ENCODE measurements at regions not wholly inside any gene's neighbourhood (a gene's known extent, or its start where the extent isn't known, plus 50 kb on each side); places are given as distances from the start of the nearest gene placed in this dataset.
"Not testable (repeated sequence)": the region's sequence is repeated elsewhere in the genome, so short reads cannot be mapped to it uniquely, and the experiment has no call there.

DNA sequence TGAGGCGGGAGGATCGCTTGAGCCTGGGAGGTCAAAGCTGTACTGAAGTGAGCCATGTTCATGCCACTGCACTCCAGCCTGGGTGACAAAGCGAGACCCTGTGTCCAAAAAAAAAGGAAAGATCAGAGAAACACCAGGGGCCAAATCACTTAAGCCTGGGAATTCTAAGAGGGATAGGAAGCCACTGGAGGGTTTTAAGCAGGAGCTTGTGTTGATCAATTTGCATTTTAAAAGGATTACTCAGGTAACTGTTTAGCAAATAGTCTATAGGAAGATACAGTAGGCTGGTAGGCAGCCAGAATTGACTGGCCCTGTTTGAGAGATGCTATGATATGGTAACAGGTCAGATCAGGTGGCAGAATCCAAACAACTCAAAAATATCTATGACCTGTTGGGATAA, 162.7 kb downstream of the SPTSSA start:
- DNase-seq = no peak

DNA sequence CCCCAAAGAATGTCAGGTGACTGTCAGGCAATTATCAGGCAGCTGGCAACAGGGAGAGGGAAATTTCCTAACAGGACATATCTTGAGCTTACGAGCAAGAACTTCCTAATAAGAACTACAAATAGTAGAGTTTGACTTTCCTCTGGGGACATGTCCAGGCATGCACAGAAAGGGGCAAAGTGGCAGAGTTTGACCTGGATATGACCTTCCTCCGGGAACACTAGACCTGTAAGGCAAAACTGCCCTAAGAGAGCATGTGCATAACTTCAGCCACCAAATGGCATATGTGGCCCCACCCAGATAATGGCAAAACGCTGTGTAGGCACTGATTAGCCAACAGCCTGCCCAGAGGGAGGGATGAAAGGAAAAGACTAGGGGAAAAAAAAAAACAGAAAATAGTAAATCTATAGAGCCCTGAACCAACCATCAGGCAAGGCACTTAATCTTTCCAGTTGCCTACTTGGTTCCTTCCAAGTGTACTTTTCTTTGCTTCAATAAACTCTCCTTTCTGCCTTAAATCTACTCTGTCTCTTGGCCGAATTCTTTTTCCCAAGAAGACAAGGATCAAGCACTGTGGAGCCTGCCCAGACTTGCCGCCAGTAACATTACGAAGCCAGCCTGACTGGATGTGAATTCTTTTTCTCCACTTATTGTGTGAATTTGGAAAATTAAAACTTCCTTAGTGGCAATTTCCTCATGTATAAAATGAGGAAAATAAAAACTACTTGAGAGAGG, 164.1 kb downstream of the SPTSSA start:
- DNase-seq = no peak

DNA sequence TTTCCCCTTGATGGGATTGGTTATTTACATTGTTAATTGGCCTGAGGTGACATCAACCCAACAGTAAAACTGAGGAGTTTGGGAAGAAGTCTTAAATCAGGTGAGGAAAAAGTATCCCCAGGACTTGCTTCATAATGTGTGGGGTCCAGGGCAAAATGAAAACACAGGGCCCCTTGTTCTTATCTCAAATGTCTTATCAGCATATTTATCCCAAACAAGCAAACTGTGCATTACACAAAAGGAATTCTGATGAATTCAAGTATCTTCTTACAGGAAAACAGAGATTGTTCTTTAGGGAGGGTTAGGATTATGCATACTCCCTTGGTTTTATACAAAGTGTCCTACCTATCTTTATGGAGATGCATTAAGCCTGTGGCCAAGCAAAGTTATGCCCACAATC, 178.4 kb downstream of the SPTSSA start:
- DNase-seq = no peak

DNA sequence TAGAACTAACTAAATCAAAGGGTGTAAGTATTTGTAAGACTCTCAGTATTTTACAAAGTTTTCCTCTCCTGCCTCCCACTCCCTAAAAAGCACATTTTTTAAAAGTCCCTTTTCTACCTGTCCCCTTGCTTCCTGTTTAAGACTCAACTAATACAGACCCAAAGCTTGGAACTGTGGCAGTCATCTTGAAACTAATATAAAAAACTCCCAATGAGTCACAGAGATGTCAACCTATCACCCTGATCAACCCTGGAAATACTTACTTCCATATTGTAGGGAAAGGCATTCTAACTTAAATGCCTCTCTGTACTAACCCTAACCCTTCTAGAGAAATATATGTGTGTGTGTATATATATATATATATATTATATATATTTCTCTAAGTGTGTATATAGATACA, 184.8 kb downstream of the SPTSSA start:
- no peak for DNase-seq

DNA sequence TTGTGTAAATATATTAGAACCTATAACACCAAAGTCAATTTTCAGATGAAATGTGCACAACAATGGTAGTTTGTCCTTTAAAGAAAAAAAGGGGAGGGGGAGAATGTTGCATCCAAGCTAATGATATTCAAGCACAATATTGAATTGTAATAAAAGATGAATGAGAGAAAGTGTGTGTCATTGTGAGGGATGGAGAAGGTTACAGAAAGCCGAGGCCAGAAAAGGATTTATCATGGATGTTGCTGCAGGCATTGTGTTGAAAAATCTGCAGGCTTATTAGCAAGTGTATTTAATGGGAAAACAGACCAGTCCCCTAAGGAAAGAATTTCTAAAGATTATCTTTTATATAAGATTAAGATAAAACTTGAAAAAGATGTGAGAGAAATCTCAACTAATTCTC, 186.5 kb downstream of the SPTSSA start:
- no peak for DNase-seq

DNA sequence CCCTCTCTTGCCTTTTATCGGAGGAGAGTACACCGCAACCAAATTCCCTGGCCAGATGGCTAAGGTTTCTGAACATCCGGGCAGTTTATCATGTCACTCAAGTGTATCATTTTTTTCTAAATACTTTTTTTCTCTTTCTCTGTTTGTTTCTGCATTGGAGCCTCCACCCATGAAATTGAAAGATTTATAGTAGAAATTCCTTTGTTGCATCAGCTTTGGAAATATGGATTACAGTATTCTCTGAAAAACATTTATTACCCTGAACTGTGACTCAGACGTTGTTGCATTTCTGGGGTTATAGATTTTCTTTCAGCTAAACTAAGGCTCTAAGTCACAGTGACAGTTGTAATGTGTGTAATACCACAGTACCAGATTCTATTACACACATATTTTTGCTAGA, 187.0 kb downstream of the SPTSSA start:
- DNase-seq = no peak

DNA sequence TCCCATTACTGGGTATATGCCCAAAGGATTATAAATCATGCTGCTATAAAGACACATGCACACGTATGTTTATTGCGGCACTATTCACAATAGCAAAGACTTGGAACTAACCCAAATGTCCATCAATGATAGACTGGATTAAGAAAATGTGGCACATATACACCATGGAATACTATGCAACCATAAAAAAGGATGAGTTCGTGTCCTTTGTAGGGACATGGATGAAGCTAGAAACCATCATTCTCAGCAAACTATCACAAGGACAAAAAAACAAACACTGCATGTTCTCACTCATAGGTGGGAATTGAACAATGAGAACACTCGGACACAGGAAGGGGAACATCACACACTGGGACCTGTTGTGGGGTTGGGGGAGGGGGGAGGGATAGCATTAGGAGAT, 188.3 kb downstream of the SPTSSA start:
- not testable (repeated sequence) for DNase-seq

DNA sequence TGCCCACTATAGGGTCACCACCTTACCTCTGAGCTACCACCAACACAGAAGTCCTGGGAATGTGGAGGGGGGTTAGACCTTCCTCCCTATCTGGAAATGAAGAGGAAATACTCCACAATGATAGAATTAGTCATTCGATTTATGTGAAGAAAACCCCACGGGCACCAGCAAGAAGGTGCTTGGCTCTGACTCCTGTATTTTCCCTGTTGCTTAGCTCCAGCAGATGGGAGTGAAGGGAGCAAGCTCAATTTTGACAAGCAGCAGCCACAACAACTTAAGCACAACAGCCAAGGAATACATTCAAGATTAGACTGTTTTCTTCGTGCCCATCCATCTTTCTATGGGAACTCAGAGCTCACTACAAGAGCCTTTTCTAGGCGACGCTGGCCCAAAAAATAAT, 191.7 kb downstream of the SPTSSA start:
- no peak for DNase-seq

DNA sequence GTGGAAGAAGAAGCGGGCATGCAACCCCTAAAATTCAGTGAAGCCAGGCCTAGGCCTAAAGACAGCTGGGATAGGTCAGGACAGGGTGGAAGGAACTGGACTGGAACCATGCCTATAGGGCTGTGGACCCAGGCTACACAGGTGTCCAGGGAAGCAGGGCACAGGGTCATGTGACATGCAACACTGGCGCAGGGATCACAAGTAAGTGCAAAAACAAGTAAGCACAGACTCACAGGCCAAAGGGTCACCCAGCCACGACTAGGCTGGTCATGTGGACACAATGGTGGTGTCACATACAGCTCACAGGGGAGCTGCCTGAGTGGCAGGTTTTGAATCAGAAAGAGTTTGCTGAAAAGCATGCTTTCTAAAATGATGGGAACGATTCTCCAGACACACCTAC, 195.7 kb downstream of the SPTSSA start:
- no peak for DNase-seq

DNA sequence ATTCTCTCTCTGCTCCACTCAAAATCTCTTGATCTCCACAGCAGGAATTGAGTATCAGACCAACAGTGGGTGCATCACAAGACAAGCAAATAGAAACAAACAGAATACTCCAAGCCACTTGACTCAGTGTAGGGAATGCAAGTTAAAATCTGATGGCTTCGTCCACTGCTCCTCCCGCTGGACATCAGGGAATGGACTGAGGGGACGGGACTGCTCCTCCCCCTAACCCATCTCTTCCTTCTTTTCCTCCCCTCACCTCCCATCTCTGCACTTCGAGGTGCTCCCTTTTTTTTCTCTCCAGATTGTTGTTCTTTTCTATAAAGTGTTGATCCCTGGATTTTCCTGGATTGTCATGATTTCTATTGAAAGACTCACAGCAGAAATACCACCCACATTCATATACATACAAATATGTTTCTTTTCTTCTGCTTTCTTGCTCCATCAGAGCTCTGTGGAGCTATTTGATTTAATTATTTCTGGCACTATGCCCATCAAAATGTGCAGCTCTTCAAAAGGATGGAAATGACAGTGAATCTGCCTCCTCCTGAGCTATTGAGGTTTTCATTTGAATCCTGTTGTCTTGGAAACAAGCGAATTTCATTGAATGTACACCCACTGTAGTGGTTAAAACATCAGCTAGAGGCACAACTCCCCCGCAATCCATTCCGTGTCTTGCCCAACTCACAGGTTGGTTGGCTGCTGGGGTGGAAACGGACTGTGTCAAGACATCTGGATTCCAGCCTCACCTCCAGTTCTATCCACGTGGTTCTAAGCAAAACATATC, 199.7 kb downstream of the SPTSSA start:
- no peak for DNase-seq

DNA sequence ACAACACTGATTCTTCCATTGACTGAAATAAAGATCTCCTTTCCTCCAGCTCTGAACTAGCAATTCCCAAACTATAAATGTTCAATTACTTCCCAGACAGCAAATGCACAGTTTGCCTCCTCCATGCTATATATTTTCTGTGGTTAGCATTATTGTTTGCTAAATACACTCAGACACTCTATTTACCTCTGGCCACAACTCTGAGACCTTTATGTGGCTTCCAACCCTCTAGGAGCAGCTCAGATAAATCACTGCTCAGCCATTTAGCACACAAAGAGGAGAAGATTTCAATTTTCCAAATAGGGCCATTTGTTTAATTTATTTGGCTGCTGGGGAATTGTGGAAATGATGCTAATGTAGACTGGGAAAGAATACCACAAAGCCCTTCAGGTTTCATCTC, 202.0 kb downstream of the SPTSSA start:
- DNase-seq = no peak

DNA sequence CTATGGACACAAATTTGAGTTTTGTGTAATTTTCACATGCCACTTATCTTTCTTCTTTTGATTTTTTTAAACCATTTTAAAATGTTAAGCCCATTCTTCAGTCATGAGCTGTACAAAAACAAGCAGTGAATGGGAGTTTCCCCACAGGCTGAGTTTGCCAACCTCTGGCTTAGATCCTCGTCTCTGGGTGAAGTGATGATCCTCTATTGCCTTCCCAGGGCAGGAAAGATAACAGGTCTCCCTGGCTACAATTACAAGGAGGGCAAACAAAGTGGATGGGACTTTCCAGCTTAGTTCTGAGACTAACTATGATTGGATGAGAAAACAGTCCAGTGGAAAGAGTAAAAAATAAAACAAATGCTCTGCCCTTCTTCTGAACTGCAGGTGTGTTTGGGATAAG, 203.7 kb downstream of the SPTSSA start:
- no peak for DNase-seq

DNA sequence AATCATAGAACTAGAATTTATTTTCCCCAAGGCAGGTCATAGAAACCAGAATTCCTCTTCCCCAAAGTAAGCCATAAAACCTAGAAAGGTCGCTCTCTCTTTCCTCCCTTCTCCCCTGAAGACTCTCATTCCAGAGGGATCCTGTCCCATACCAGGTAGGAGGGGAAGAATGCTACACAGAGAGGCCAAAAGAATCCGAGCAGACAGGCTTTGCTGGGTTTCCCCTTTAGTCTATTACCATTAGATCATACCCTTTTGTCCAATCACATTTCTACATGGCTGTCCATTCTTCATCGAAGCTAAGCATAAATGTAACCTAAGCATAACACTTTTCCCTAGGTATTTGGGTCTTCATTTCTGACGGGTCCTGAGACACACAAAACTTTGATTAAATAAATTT, 204.5 kb downstream of the SPTSSA start:
- no peak for DNase-seq

DNA sequence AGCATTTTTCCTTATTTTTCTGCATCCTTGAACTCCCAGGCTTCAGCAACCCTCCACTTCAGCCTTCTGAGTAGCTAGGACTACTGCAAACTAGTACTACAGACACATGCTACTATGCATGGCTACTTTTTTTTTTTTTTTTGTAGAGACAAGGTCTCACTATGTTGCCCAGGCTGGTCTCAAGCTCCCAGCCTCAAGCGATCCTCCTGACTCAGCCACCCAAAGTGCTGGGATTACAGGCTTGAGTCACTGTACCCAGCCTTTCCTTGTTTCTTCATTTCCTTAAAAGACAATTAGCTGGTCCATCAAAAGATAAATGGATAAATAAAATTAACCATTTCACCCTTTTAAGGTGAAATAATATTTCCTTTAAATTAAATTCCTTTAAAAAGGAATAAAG, 205.8 kb downstream of the SPTSSA start:
- no peak for DNase-seq

DNA sequence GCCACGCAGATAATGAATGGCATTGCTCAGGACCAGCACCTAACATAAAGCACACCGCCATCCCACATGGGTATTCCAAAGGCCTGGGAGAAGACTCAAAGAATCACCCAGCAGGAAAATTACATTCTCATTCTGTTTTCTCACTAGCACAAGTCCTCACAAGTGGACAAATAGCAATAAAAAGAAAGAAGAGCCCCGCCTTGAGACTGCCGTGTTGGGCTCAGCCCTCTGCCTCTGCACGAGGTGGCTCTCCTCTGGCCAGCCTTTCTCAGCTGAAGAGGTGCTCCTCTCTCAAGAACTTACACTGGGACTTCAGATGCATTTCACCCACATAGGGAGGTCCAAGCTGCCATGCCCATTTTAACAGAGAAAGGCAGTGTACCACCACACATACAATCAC, 207.5 kb downstream of the SPTSSA start:
- DNase-seq = no peak

DNA sequence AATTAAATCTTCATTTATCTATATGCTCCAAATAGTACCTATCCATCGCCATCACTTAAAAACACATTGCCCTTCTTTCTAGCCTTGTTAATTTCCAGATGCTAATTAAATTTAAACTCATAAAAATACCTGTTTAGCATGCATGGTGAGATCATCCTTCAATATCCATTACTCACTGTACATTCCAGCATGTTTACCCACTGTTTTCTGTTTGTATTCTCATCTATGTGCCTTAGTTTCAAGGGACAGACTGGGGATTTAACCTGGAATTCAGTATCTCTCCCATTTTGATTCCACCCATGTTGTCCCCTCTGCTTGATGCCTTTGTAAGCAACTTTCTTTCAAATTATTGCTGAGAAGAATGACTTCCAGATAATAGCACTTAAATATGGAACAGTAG, 208.0 kb downstream of the SPTSSA start:
- DNase-seq = no peak

DNA sequence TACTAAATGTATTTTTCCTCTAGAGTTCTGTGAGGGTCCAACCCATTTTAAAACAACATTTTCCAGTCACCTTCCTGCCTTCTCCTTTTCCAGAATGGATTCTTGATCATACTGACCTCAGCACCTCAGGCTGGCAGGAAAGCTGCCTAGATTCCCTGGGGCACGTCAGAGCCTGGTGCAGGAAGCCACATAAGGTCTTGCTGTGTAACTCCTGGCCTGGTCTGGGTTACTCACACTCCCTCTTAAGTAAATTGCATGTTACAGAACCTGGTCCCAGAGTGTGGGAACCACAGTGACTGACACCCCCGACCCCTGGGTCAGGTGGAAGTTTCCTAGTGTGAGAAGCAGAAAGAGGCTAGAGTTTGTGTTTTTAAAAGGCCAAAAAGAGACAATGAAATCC, 209.8 kb downstream of the SPTSSA start:
- no peak for DNase-seq

DNA sequence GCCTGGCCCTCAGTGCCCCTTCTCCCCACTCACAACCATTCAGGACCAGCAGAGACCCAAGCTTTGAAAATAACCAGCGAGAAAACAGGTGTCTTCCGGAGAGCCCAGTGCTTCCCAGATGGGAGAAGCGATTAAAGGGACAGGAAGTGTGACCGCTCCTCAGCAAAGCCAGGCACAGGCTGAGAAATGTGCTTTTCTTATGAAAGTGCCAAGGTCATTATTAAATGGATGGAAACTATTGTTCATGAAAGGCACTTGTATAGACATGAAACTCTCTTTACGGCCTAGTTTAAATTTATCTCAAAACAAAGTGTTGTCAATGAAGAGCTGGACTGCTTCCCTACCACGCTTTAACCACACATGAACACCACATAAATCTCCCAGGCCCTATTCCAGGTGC, 210.4 kb downstream of the SPTSSA start:
- no peak for DNase-seq

DNA sequence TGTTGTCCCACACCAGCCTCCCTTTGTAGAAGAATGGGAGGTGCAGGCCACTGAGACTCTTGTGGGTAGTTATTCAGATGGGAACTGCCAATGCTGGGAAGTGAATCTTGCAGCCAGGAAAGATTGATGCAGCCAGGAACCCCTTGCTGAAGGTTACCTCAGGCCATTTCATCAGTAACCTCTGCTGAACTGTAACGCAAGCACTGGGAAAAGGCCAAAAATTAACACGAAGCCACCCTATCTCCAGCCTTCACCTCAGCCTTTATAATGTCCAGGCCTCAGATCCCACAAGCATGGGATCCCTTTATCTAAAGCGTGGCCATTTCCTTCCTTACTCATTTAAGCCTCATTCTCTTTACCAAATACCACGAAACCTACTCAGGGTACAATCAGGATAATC, 211.1 kb downstream of the SPTSSA start:
- no peak for DNase-seq

DNA sequence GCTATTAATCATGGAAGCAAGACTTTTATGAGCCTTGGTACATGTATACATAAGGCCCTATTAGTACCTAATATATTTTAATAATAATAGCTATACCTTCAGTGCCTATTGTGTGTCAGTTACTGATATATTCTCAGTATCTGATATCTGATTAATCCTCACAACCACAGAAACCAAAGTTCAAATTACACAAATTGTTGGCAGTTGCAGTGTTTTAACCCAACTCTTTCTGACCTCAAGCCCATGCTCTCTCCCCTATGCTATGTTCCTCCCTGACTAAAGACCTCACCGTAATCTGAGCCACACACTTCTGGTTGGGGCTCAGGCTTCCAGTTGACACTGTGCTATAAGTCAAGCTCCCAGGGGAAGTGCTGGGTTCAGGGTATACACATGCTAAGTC, 214.4 kb downstream of the SPTSSA start:
- no peak for DNase-seq

DNA sequence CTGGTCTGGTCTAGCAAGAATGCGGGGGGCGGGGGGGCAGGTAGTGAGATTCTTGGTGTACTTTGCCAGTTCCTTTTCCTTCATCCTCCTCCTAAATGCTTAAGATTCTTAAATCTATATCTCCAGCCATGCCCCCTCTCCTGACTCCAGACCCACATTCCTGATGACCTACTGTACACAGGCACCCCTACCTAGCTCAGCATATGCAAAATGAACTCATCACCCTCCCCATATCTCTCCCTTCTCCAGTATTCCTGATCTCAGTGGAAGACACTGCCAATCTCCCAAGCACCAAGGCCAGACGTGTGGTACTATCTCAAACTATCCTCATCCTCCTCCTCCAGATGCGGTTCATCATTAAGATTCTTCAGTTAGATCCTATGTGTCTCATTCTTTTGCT, 215.8 kb downstream of the SPTSSA start:
- DNase-seq = no peak

DNA sequence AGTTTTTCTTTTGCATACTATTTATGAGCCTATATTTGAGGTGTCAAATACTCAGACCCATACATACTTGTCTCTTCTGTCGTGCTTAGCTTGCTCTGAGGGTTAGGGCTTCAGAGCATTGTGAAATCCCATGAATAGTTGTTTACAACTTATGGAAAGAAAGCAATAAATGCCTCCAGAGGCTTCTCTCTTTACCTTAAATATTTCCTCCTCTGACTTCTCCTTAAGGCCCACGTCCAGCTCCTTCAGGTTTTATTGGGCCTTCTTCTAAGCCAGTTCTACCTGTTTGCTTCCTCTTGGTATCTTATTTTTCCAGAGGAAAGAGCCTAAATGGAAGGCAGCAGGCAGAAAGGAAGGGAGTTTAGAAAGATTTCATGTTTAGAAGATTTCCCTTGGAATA, 218.6 kb downstream of the SPTSSA start:
- no peak for DNase-seq

DNA sequence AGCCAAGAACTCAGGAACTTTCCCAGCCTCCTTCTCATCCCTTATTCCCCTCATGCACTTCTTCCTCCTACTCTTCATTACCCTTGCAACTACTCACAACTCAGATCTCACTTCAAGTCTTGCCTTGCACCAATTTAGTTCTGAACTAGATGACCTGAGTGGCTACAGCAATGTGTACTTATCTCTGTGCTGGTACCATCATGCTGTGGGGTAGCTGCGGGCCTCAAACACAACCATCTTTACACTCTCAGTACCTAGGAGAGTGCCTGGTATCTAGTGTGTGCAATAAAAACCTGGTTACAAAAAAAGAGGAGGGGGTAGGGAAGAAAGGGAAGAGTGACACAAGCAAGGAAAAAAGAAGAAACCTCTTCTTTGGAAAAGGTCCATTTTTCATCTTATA, 219.0 kb downstream of the SPTSSA start:
- DNase-seq = no peak

DNA sequence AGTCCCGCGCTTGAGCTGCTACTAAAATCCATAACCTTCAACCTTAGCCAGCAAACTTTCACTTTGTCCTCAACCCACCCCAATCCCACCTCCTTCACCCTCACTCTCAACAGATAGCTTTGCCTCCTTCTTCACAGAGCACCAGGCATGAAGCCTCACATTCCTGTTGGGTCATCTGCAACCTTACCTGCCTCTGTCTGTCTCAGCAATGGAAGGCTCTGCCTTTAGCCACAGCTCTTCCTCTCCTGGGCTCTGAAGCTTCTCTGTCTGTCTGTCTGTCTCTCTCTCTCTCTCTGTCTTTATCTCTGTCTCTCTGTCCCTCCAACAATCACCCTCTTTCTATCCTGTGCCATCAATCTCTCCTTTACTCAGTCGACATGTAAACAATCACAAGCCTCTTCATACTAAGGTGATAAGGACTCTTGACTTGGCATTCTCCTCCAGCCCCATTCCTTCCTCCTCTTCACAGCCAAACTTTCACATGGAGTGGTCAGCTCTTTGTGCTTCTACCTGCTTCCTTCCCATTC, 220.8 kb downstream of the SPTSSA start:
- no peak for DNase-seq

DNA sequence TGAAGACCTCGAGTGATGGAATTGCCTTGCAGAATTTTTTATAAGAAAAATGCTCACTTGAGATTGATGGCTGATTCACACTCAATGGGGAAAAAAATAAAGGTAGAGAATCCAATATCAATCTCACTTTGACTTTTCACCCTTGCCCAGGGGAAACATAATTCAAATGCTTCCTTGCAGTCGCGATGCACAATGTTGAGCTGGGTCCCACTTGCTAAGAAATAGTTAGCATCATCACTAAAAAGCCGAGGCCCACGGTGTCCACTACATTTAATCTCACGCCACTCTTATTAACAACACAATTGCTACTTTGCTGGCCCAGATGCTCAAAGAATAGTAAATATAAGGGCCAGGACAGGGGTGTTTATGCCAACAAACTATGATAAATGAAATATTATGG, 223.4 kb downstream of the SPTSSA start:
- DNase-seq = no peak
